ENCODE measurements at regions not wholly inside any gene's neighbourhood (a gene's known extent, or its start where the extent isn't known, plus 50 kb on each side); places are given as distances from the start of the nearest gene placed in this dataset.

DNA sequence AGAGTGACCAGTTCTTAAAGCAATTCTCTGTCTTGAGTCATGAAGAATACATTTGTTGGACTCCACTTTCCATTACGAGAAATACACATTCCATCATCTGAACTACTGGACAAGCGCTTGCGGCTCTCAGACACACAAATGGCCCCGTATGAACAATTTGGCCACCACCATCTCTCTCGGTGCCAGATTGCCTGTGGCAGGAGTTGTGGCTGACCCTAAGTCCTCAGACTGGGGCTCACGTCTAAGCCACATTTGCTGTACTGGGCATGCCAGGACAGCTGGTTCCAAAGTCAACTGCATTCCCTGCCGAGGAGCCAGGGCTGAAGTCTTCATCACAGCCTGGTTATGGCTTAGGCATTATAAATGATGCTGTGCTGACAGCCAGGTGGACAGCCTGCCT lies 227.5 kb downstream of the MIAT start:
- Histone ChIP-seq H3K27ac (peak overlapping the region; percentile 87 to 95), H3K4me1 (peaks cover 0 to 46% of the 10 kb centered on the region in 2 donors)
- DNase-seq (ENCODE audit: low spot score in 2 of 2) = peak; percentile 26 to 89

GRCh38 chr22:26885441-26886261 lies 228.3 kb downstream of the MIAT start:
- Histone ChIP-seq H3K4me1 (peaks cover 0 to 48% of the 10 kb centered on the region in 2 donors), H3K4me3 (no peak overlapping the region), H3K36me3 (no peaks in the 10 kb centered on the region), H3K27me3 (no peaks in the 10 kb centered on the region), H3K9me3 (no peaks in the 10 kb centered on the region), H3K27ac (peak overlapping the region; percentile 87 to 95)
- intact Hi-C loops (cut with DNase I) = loop anchor here (2.0 to 10.0 kb wide), 5 partner anchors 137 to 629 kb away; no protein-coding TSS in a partner anchor
- DNase-seq (ENCODE audit: low spot score in 2 of 2) = no peak
- TF ChIP-seq, protein P1, sequence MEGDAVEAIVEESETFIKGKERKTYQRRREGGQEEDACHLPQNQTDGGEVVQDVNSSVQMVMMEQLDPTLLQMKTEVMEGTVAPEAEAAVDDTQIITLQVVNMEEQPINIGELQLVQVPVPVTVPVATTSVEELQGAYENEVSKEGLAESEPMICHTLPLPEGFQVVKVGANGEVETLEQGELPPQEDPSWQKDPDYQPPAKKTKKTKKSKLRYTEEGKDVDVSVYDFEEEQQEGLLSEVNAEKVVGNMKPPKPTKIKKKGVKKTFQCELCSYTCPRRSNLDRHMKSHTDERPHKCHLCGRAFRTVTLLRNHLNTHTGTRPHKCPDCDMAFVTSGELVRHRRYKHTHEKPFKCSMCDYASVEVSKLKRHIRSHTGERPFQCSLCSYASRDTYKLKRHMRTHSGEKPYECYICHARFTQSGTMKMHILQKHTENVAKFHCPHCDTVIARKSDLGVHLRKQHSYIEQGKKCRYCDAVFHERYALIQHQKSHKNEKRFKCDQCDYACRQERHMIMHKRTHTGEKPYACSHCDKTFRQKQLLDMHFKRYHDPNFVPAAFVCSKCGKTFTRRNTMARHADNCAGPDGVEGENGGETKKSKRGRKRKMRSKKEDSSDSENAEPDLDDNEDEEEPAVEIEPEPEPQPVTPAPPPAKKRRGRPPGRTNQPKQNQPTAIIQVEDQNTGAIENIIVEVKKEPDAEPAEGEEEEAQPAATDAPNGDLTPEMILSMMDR (IDR thresholded peaks at IDR 0.05) = no peak

More for the DNA sequence above, 227.5 kb downstream of the MIAT start:
- H3K9me3 ChIP-seq = no peaks in the 10 kb centered on the region
- H3K36me3 ChIP-seq = no peaks in the 10 kb centered on the region
- H3K27me3 ChIP-seq = no peaks in the 10 kb centered on the region
- TF ChIP-seq, protein P1 (IDR thresholded peaks at IDR 0.05) = no peak
- intact Hi-C loops (cut with DNase I) = loop anchor here (5.0 to 10.0 kb wide), 4 partner anchors 137 to 630 kb away; no protein-coding TSS in a partner anchor
- no peak overlapping the region for H3K4me3 ChIP-seq

- intact Hi-C loops (cut with DNase I) = loop anchor here (2.0 to 10.0 kb wide), 5 partner anchors 135 to 627 kb away; no protein-coding TSS in a partner anchor
- Histone ChIP-seq H3K36me3 (no peaks in the 10 kb centered on the region), H3K4me1 (peaks cover 4 to 59% of the 10 kb centered on the region in 2 donors), H3K4me3 (peak overlapping the region in 1 of 2 donors; percentile 4), H3K27me3 (no peaks in the 10 kb centered on the region), H3K9me3 (no peaks in the 10 kb centered on the region), H3K27ac (peak overlapping the region; percentile 87 to 95)
- TF ChIP-seq, protein P1 (IDR thresholded peaks at IDR 0.05) = no peak
- DNase-seq (ENCODE audit: low spot score in 2 of 2) = peak in 1 of 2 donors; percentile 75
Observed at GRCh38 chr22:26887456-26887855, 230.1 kb downstream of the MIAT start.

GRCh38 chr22:26887916-26888315 lies 230.5 kb downstream of the MIAT start:
- no peaks in the 10 kb centered on the region for H3K9me3 ChIP-seq
- intact Hi-C loops (cut with DNase I) = loop anchor here (2.0 to 10.0 kb wide), 5 partner anchors 134 to 627 kb away; no protein-coding TSS in a partner anchor
- peak overlapping the region in 1 of 2 donors; percentile 4 for H3K4me3 ChIP-seq
- TF ChIP-seq, protein P1 (IDR thresholded peaks at IDR 0.05) = no peak
- no peak for DNase-seq (ENCODE audit: low spot score in 2 of 2)
- no peaks in the 10 kb centered on the region for H3K36me3 ChIP-seq
- peaks cover 8 to 63% of the 10 kb centered on the region in 2 donors for H3K4me1 ChIP-seq
- no peaks in the 10 kb centered on the region for H3K27me3 ChIP-seq
- H3K27ac ChIP-seq = peak overlapping the region; percentile 87 to 95

DNA sequence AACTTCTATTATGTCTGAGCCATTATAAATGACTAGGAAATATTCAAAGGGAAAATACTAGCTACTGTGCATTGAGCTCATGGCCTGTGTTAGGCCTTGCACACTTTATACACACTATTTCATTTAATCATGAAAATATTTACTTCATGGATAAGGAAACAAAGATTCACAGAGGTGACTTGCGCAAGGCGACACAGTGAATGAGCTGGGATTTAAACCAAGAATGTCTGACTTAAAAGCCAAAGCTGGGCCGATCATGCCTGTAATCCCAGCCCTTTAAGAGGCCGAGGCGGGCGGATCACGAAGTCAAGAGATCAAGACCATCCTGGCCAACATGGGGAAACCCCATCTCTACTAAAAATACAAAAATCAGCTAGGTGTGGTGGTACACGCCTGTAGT lies 231.5 kb downstream of the MIAT start:
- Histone ChIP-seq H3K4me1 (peaks cover 11 to 72% of the 10 kb centered on the region in 2 donors), H3K9me3 (no peaks in the 10 kb centered on the region), H3K4me3 (no peak overlapping the region), H3K36me3 (no peaks in the 10 kb centered on the region), H3K27me3 (no peaks in the 10 kb centered on the region), H3K27ac (peak overlapping the region; percentile 87 to 95)
- DNase-seq (ENCODE audit: low spot score in 2 of 2) = no peak
- intact Hi-C loops (cut with DNase I) = loop anchor here (5.0 to 10.0 kb wide), 4 partner anchors 133 to 626 kb away; no protein-coding TSS in a partner anchor
- TF ChIP-seq, protein P1 (IDR thresholded peaks at IDR 0.05) = no peak
